AML-193 (cell line): ENCODE measurements at regions not wholly inside any gene's neighbourhood (a gene's known extent, or its start where the extent isn't known, plus 50 kb on each side); places are given as distances from the start of the nearest gene placed in this dataset.

Experiments
- DNase-seq, 2 experiments: peaks; one replicate each; lab custom pipeline; 2025; lab: John Stamatoyannopoulos, UW

DNA sequence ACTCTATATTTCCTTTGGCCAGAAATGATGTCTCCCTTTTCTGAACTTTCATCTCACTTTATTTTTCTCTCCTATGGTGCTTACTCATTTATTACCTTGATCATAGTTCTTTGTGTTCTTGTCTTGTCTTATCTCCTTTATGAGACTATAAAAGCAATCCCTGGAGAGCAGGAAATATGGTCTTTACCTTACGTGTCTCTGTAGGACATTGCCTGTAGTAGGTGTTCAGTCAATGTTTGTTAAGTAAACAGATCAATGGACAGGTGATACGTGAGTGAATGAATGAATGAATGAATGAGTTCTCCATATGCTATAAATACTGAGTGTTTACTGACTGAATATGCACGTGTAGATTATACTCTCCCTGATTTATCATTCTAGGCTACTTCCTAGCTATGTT, 193.7 kb upstream of the HMGA2 start:
- DNase-seq = no peak

DNA sequence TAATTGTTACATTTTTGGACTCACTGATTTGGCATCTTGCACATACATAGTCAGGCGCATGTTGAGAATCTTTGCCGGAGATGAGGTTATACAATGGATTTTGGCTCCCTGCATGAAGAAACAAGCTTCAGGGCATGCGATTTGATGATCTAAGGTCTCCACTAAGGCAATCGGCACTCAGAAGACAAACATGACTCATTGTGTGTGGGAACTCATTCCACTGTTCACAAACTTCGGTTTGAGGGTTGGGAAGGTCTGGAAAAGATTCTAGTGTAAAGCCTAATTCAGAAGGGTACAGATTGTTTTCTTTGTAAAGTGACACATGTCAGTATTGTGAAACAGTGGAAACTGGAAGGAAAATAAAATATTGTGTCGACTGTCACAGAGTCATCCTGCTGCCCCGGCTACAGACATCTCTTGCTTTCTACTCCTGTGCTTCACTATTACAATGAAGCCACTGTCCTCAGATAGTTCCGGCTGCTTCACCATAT, 192.6 kb upstream of the HMGA2 start:
- no peak for DNase-seq

DNA sequence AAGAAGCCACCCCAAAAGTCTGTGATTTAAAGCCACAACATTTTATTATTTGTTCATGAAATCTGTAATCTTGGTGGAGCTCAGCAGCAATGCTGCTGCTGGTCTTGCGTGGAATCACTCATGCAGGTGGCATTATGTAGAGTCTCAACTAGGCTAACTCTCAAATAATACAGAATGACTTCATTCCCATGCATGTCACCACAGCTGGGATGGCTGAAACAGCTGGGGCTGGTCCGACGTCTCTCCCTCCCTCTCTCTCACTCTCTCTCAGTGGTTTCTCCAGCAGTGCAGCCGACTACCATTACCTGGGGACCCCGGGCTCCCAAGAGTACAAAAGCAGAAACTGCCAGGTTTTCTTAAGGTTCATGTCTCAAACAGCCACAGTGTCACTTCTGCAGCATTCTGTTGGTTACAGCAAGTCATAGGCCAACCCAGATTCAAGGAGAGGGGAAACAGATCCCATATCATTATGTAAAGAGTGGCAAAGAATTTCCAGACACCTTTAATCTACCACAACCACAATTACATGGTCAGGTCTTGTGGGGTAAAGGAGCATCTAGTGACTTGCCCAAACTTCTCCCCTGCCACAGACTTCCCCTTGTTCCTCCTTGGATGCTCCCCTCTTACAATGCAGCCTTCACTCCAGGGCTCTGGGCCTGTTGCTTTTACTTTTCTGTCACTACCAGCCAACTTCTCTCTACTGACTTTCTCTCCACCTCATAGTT, 192.0 kb upstream of the HMGA2 start:
- no peak for DNase-seq

DNA sequence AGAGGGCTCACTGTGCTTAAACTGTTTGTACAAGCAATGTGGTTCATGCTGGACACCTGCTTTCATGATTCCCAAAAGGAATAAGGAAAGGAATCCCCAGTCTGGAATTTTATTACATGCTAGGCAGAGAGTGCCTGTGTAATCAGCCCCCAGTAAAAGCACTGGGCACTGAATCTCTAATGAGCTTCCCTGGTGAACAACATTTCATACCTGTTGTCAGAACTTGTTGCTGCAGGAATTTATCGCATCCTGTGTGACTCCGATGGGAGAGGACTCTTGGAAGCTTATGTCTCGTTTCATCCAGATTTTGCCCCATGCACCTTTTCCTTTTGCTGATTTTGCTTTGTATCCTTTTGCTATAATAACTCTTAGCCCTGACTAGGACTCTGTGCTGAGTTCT, 190.2 kb upstream of the HMGA2 start:
- no peak for DNase-seq

DNA sequence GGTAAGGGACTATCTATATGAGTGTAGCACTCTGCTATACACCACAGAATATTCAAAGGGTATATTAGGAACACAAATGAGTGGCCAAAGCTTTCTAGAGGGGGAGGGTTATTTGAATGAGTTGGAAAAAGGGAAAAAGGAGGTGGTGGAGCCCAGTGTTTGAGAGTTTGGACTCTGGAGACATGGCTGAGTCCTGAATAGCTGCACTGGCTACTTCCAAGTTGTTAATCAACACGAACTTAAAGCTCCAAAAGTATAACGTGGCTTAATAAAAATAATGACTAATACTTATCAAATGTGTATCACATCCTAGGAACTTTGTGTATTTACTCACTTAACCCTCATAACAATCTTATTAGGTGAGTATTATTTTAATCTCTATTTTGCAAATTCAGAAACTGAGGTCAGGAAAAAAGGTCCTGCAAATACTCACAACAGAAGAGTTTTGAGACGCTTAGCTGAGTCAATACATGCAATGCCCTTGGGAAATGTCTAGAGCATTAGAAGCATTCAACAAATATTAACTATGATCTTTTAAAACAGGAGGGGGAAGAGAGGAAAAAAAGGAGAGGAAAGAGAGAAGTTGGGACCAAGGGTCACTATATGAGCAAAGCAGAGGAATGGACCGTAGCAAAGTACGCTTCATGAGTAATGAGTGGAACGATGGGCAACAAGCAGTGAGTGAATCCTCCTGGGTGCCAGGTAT, 189.5 kb upstream of the HMGA2 start:
- DNase-seq = no peak

DNA sequence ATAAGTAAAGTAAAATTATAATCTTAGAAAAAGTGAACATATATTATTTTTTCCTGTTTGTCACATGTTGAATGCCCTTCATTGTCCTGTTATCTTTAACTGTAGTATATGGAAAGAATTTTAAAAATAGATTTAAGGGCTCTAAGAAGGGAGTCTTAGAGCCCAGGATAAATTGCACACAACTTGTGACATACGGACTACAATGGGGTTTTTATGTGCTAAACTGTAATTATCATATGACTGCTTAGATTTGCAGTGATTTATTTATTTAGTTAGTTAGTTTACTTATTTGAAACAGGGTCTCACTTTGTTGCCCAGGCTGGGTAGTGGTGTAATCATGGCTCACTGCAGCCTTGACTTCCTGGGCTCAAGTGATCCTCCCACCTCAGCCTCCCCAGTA, 187.8 kb upstream of the HMGA2 start:
- no peak for DNase-seq

DNA sequence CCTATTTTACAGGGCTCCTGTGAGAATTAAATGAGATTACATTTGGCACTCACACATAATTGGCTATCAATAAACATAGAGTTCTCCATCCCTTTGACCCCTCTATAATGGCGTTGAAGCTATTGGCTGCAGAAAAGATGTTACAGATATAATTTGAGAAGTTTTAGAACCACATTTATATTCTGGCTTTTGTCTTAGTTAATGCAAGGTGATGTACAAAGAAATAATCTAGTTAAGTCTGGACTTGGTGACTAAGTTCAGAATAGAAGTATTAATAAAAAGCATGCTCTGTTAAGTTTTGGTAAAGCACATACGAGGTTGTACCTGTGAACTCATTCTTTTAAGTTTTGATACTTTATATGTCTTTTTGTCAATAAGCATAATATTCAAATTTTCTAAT, 187.1 kb upstream of the HMGA2 start:
- DNase-seq = no peak

DNA sequence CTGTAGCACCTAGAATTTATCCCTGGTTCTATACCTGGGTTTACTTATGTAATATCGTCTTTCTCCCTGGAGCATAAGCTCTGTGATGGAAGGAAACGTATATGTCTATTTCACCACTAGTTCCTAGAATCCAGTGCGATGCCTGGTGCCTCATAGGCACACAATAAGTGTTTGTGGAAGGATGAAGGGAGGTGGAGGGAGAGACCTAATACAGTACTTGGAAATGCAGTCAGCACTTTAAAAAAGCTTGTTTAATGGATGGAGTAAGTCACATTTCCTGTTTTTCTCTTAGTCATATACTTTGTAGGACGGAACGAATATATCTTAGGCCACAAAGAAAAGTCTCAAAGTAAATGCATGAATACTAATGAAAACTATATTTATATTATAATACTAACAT, 186.5 kb upstream of the HMGA2 start:
- no peak for DNase-seq

DNA sequence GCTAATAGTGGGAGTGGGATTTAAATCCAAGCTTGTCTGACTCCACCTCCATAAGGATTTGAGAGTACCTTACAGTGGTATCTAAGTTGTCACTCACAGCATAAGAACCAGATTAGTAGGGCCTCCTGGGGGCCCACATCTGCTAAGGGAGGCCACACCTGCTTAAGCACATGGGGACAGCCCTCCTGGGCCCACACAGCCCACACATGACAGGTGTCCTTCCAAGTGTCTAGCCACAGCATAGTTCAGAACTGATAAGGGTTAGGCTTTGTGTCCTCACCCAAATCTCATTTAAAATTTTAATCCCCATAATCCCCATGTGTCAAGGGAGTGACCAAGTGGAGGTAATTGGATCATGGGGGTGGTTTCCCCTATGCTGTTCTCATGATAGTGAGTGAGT, 186.0 kb upstream of the HMGA2 start:
- DNase-seq = no peak

DNA sequence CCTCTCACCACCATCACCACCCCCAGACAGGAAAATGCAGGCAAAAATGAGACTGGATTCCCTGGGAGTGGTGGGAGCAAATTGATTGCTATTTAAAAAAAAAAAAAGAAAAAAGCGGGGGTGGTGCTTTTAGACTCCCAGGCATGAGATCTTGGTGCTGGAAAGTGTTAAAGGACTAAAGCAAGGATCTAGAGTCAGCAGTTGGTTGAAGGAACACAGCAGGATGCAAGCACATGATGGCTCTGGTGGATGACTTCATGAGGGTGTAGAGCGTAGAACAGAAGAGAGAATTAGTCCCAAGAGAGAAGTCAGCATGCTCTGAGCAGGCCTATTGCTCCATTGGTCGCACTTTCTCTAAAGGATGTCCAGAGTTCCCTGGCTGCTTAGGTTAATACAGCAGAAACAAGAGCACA, 183.8 kb upstream of the HMGA2 start:
- no peak for DNase-seq

DNA sequence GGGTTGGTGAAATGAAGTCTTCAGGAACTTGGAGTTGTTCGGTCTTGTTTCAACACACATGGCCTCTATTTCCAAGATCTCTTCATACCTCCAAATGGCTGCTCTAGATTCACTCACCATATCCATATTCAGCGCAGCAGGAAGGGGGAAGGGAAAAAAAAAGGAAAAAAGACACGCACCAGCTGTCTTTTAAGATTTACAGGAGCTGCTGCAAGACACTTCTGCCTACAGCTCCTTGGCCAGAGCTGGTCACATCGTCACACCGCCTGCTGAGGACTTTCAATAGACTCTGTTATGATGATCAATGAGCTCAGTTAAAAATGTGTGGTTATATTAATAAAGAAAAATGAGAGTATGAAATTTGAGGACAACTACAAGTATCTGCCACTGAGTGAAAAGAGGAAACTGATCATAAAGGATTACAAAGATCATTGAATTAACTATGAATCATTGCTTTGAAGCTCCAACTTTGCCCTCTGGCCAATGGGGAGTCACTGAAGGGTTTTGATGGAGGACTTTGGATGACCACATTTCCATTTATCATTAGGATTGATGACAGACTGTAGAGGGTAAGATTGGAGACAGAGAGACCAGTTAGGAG, 182.1 kb upstream of the HMGA2 start:
- DNase-seq = no peak

DNA sequence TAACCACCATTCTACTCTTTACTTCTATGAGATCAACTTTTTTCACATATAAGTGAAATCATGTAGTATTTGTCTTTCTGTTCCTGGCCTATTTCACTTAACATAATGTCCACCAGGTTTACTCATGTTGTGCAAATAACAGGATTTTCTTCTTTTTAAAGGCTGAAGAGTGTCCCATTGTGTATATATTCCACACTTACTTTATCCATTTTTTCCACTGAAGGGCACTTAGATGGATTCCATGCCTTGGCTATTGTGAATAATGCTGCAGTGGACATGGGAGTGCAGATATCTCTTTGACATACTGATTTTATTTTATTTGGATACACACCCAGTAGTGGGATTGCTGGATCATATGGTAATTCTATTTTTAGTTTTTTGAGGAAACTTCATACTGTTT, 181.1 kb upstream of the HMGA2 start:
- DNase-seq = no peak

DNA sequence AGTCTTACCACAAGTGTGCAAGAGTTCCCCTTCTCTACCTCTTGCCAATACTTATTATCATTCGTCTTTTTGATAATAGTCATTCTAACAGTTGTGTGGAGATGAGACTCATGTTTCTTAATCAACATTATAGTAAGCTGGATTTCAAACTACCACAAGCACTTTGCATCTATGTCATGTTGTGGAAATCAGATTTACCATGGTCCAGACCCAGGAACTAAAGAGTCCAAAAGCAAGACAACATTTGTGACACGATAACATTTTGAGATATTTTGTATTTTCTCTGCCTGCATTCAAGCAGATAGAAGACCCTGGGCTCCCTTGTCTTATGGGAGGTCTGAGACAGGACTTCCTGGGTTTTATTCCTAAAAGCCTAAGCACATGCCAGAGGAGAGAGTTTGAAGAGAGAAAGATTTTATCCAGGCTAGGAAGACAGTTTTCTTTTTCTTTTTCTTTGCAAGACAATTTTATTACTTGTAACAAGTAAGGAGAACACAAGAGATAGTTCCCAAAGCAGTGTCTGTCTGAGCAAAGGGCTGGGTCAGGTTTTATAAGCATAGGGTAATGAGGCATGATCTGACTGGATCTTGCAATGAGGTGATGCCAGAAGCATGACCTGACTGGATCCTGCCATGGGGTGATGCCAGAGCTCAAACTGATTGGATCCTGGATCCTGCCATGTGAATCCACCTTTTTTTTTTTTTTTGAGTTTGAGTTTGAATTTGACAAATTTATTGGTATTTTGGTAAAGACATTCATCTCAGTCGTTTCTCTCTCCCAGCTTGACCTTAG, 180.5 kb upstream of the HMGA2 start:
- DNase-seq = no peak

DNA sequence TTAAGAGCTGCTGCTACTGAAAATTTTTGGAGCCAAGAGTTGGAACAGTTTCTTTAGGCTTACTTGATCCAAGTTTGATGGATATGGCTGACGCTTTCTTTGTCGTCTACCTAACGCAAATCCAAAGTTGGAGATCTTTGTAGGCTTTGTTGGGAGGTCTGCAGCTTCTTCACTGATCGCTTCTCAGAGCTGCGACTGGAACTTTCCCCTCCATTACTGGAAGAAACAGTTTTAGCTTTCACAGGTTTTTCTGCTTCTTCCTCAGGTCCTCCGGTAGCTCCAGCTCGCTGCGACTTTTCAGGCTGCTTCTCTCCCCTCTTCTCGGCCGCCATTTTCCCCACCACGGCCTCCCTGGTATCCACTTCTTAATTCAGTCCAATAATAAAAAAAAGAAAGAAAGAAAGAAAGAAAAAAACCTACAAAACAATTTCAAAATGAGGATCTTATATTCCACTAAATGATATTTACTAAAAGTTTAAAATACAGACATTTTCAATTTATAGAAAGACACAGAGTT, 178.1 kb upstream of the HMGA2 start:
- no peak for DNase-seq

DNA sequence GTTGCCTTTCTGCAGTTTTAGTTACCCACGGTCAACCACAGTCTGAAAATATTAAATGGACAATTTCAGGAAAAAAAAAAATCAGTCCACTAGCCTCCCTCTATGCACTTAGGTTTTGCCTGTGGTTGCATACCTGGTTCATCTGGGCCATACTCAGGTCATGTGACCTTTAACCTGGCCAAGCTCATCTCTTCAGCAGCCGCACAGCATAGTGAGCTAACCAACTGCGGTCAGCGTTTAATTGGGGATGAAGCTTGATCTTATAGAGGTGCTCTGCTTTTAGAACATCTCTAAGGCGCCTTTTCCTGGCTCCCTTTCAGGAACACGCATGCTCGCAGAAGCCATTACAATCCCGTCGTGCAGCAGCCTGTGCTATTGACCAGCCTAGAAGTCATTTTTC, 177.2 kb upstream of the HMGA2 start:
- no peak for DNase-seq

DNA sequence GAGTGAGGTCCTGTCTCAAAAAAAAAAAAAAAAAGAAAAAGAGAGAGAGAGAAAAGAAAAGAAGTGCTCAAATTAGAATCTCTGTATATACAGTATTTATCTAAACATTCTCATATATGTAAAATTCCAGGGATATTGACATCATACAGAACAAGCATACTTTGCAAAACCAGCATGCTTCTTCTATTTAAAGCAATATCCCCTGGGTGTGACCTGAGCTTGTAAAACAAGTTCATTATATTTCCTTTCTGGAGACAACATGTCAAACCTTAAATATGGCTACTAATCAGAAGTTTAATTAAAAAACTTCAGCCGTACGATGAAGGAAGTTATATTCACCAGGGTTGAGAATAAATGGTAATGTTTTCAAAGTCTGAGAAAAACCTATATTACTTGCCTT, 175.8 kb upstream of the HMGA2 start:
- no peak for DNase-seq

DNA sequence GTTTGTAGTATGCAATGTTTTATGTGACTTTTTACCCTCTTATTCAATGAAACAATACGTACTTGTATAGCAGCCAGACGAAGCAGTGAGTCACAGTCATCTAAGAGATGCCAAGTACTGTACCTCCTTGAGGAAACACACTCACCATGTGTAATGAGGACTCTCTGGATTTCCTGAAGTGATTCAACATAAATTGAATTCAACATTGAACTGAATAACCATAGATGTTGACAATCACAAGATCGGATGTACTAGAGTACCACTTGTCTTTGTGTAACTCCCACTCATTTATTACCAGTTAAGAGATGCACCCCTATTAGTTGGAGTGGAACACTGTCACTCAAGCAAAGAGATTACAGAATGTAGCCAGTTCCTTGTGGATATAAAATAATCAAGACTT, 175.2 kb upstream of the HMGA2 start:
- DNase-seq = no peak

DNA sequence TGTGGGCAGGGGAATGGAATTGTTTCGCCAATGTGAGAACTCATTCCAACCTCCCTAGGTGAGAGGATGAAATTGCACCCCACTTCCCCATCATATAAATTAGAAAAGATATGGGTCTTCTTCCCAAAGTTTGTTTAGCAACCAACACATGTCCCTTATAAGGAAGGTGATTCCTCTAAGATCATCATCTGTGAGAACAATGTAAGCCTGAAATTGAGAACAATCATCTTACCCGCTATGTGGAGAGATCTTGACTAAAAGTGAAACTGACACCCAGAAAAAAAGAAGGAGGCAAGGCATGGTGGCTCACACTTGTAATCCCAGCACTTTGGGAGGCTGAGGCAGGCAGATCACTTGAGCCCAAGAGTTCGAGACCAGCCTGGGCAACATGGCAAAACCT, 173.2 kb upstream of the HMGA2 start:
- DNase-seq = no peak

DNA sequence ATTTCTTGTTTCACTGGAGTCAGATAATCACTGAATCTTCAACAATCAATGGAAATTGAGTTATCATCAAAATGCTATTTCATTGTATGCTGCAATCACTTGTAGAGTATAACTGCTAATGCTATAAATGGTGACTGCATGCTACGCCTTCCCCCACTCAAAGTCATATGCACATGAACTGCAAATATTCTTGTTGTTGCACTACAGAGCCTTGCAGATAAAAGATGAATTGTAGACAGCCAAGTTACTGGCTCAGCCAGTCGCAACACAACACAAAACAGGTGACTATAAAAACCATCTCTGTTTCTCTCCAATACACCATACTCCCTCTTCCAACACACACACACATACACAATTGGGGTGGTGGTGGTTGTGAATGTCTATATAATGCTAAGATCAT, 171.0 kb upstream of the HMGA2 start:
- no peak for DNase-seq

DNA sequence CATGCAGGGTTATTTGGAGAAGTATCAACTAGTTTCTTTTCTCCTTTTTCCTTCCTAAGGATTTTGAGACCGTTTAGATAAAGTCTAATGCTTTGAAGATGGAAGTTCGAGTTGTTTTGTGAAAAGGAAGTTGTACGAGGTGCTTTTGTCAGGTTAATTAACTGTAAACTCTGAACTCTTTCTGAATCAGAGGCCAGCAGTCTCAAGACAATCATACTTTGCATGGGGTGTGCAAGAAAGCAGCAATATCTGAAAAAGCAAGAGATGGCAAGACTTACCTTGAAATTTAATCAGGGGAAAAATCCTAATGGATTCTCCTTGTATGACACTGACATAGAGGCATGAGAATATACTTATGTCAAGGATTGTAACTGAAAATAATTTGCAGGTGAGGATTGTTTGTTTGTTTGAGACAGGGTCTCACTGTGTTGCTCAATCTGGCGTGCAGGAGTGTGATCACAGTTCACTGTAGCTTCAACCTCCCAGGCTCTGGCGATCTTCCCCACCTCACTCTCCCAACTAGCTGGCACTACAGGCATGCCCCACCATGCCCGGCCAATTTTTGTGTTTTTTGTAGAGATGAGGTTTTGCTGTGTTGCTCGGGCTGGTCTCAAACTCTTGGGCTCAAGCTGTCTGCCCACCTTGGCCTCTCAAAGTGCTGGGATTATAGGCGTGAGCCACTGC, 170.2 kb upstream of the HMGA2 start:
- DNase-seq = no peak

DNA sequence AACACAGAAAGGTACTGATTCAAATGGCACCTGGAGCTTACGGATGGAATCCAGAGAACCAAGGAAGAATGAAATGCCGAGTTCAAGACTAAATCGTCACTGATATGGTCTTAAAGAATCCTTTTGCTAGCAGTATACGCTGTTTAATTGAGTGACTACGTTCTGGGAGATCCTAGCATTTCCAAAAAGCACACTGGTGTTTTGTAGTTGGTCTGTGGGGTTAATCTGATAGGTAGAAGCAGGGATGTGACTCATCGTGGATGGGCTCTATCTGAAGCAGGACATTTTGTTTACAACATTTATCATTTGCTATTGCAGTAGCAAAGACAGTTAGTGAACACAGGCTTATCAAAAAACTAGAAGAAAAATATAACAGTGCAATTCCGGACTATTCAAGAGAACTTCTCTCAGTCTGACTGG, 169.2 kb upstream of the HMGA2 start:
- DNase-seq = no peak
